H9 (cell line): ENCODE measurements at regions not wholly inside any gene's neighbourhood (a gene's known extent, or its start where the extent isn't known, plus 50 kb on each side); places are given as distances from the start of the nearest gene placed in this dataset.

Experiments used
- DNase-seq: peaks from one replicate; pipeline ENCODE4 v3.0.0-alpha.2; 2017
- H2AFZ ChIP-seq: one replicate; pipeline ENCODE4 v1.6.1; 2013; ENCODE audit warnings: mild to moderate bottlenecking, low read length, control low read depth, moderate library complexity
- H2AK5ac ChIP-seq: 2 replicates; pipeline ENCODE4 v1.6.1; 2013; ENCODE audit warnings: low read length, control low read depth, mixed read lengths; ENCODE audit not compliant: insufficient read length
- H2BK120ac ChIP-seq: one replicate; pipeline ENCODE4 v1.6.1; 2013; ENCODE audit warnings: low read depth, mild to moderate bottlenecking, low read length, control low read depth, inconsistent platforms; ENCODE audit not compliant: poor library complexity, severe bottlenecking
- H2BK12ac ChIP-seq: 2 replicates; pipeline ENCODE4 v1.6.1; 2013; ENCODE audit warnings: low read length, control low read depth, mixed read lengths, low read depth; ENCODE audit not compliant: insufficient read length
- H2BK15ac ChIP-seq: 2 replicates; pipeline ENCODE4 v1.6.1; 2013; ENCODE audit warnings: low read depth, low read length, control low read depth
- H2BK20ac ChIP-seq: one replicate; pipeline ENCODE4 v1.6.1; 2013; ENCODE audit warnings: low read depth, mild to moderate bottlenecking, low read length, control low read depth, inconsistent platforms; ENCODE audit not compliant: poor library complexity, severe bottlenecking
- H2BK5ac ChIP-seq: 2 replicates; pipeline ENCODE4 v1.6.1; 2013; ENCODE audit warnings: low read length, control low read depth, mixed read lengths; ENCODE audit not compliant: insufficient read length
- H3K14ac ChIP-seq: 2 replicates; pipeline ENCODE4 v1.6.1; 2013; ENCODE audit warnings: low read length, control low read depth; ENCODE audit not compliant: insufficient read depth
- H3K18ac ChIP-seq: 2 replicates; pipeline ENCODE4 v1.6.1; 2013; ENCODE audit warnings: low read depth, mild to moderate bottlenecking, mixed read lengths, low read length, control low read depth; ENCODE audit not compliant: insufficient read length
- H3K23ac ChIP-seq: 2 replicates; pipeline ENCODE4 v1.6.1; 2013; ENCODE audit warnings: low read length, control low read depth, mixed read lengths, low read depth; ENCODE audit not compliant: insufficient read length
- H3K23me2 ChIP-seq: 2 replicates; pipeline ENCODE4 v1.6.1; 2013; ENCODE audit warnings: low read depth, mild to moderate bottlenecking, mixed read lengths, low read length, control low read depth; ENCODE audit not compliant: insufficient read length, poor library complexity, severe bottlenecking
- H3K27ac ChIP-seq: 2 replicates; pipeline ENCODE4 v1.5.1; 2013; ENCODE audit warnings: low read length, control low read depth, mixed read lengths, low read depth; ENCODE audit not compliant: insufficient read length
- H3K27me3 ChIP-seq: 2 replicates; pipeline ENCODE4 v1.6.1; 2013; ENCODE audit warnings: low read length, control low read depth, inconsistent platforms; ENCODE audit not compliant: insufficient read depth
- H3K4ac ChIP-seq: 2 replicates; pipeline ENCODE4 v1.6.1; 2013; ENCODE audit warnings: low read depth, mild to moderate bottlenecking, control low read depth, inconsistent platforms, low read length, moderate library complexity
- H3K4me1 ChIP-seq: 2 replicates; pipeline ENCODE4 v1.6.1; 2013; ENCODE audit warnings: low read length, control low read depth, inconsistent platforms; ENCODE audit not compliant: insufficient read depth
- H3K4me2 ChIP-seq: 2 replicates; pipeline ENCODE4 v1.6.1; 2013; ENCODE audit warnings: low read length, control low read depth, mixed read lengths; ENCODE audit not compliant: insufficient read length, insufficient read depth
- H3K56ac ChIP-seq: 2 replicates; pipeline ENCODE4 v1.6.1; 2013; ENCODE audit warnings: low read depth, mild to moderate bottlenecking, mixed read lengths, low read length, control low read depth; ENCODE audit not compliant: insufficient read length
- H3K79me1 ChIP-seq: 2 replicates; pipeline ENCODE4 v1.6.1; 2013; ENCODE audit warnings: low read depth, mild to moderate bottlenecking, moderate library complexity, low read length, control low read depth, inconsistent platforms; ENCODE audit not compliant: insufficient read depth, poor library complexity, severe bottlenecking
- H3K79me2 ChIP-seq: 2 replicates; pipeline ENCODE4 v1.6.1; 2013; ENCODE audit warnings: low read length, control low read depth, inconsistent platforms; ENCODE audit not compliant: insufficient read depth
- H3K9ac ChIP-seq: 2 replicates; pipeline ENCODE4 v1.6.1; 2013; ENCODE audit warnings: low read length, control low read depth, mixed read lengths; ENCODE audit not compliant: insufficient read length; ENCODE audit errors: extremely low read depth
- H3K9me3 ChIP-seq: one replicate; pipeline ENCODE4 v1.6.1; 2013; ENCODE audit warnings: low read depth, low read length, inconsistent platforms; ENCODE audit not compliant: control insufficient read depth
- H3T11ph ChIP-seq: one replicate; pipeline ENCODE4 v1.6.1; 2013; ENCODE audit warnings: mild to moderate bottlenecking, low read length, control low read depth, inconsistent platforms
- H4K20me1 ChIP-seq: one replicate; pipeline ENCODE4 v1.6.1; 2013; ENCODE audit not compliant: control insufficient read depth, insufficient read length, insufficient read depth
- H4K5ac ChIP-seq: 2 replicates; pipeline ENCODE4 v1.6.1; 2013; ENCODE audit warnings: low read depth, mild to moderate bottlenecking, mixed read lengths, low read length, control low read depth; ENCODE audit not compliant: insufficient read length
- H4K8ac ChIP-seq: replicated peaks from 2 replicates; pipeline ENCODE4 v1.6.1; 2013; ENCODE audit warnings: low read length, control low read depth, mixed read lengths, low read depth; ENCODE audit not compliant: insufficient read length
- H4K91ac ChIP-seq: 2 replicates; pipeline ENCODE4 v1.6.1; 2013; ENCODE audit warnings: low read depth, mild to moderate bottlenecking, moderate library complexity, mixed read lengths, low read length, control low read depth; ENCODE audit not compliant: insufficient read length
- H3K27ac Mint-ChIP-seq, 3 experiments: 2 replicates in 2 of 3; 3 replicates in 1 of 3; pipeline ENCODE4 v1.8.0; 2020 to 2021; ENCODE audit warnings: mixed read lengths in 3 of 3, mild to moderate bottlenecking in 1 of 3, moderate library complexity in 1 of 3
- H3K27me3 Mint-ChIP-seq: 2 replicates; pipeline ENCODE4 v1.8.0; 2021; ENCODE audit warnings: low read depth, mild to moderate bottlenecking, moderate library complexity, mixed read lengths
- H3K36me3 Mint-ChIP-seq, 3 experiments: 2 replicates in 2 of 3; 3 replicates in 1 of 3; pipeline ENCODE4 v1.8.0; 2020 to 2021; ENCODE audit warnings: low read depth in 3 of 3, mixed read lengths in 3 of 3; ENCODE audit not compliant: insufficient read depth in 1 of 3
- H3K4me1 Mint-ChIP-seq, 2 experiments: 2 replicates each; pipeline ENCODE4 v1.8.0; 2020; ENCODE audit warnings: mixed read lengths in 2 of 2
- H3K4me3 Mint-ChIP-seq, 2 experiments: 2 replicates in 1 of 2; 3 replicates in 1 of 2; pipeline ENCODE4 v1.8.0; 2020 to 2021; ENCODE audit warnings: mild to moderate bottlenecking in 2 of 2, mixed read lengths in 2 of 2, moderate library complexity in 1 of 2
- H3K9me3 Mint-ChIP-seq, 2 experiments: 2 replicates in 1 of 2; 3 replicates in 1 of 2; pipeline ENCODE4 v1.8.0; 2020; ENCODE audit warnings: mild to moderate bottlenecking in 2 of 2, mixed read lengths in 2 of 2, moderate library complexity in 1 of 2
- CTCF ChIP-seq: fragments of 200-600 bp; sonication (generic); conservative IDR thresholded peaks from 3 replicates; pipeline ENCODE4 v1.8.0; 2021; ENCODE audit warnings: antibody characterized with exemption, mild to moderate bottlenecking
- WGBS: extraction: QIAGEN DNeasy Blood & Tissue Kit; methylation state at CpG from one replicate; pipeline ENCODE4 v1.1.7; 2013; ENCODE audit warnings: missing lambda C conversion rate, low lambda C conversion rate, mixed read lengths; ENCODE audit not compliant: insufficient read length; ENCODE audit errors: extremely low coverage; 5-methylcytosine and 5-hydroxymethylcytosine counted together

- Histone ChIP-seq H2BK5ac (no peak overlapping the region), H4K8ac (no peak overlapping the region), H3K4me1 (no peaks in the 10 kb centered on the region), H3K14ac (no peak overlapping the region), H3K27me3 (no peaks in the 10 kb centered on the region), H2BK20ac (no peak overlapping the region), H2BK15ac (no peak overlapping the region), H3K56ac (no peak overlapping the region), H4K91ac (no peak overlapping the region), H3K9me3 (no peaks in the 10 kb centered on the region), H3K9ac (no peak overlapping the region), H3K4ac (no peak overlapping the region), H3K23me2 (no peaks in the 10 kb centered on the region), H2AFZ (no peak overlapping the region), H3T11ph (no peak overlapping the region), H2BK120ac (no peak overlapping the region), H3K79me1 (no peaks in the 10 kb centered on the region), H3K23ac (no peak overlapping the region), H4K5ac (no peak overlapping the region), H2AK5ac (no peak overlapping the region), H3K4me2 (no peak overlapping the region), H3K18ac (no peak overlapping the region), H2BK12ac (no peak overlapping the region), H3K27ac (no peak overlapping the region), H3K79me2 (no peaks in the 10 kb centered on the region), H4K20me1 (no peaks in the 10 kb centered on the region)
- no peaks in the 10 kb centered on the region for H3K4me1 Mint-ChIP-seq
- H3K9me3 Mint-ChIP-seq, result no peaks in the 10 kb centered on the region
- H3K27me3 Mint-ChIP-seq, result peaks cover 22% of the 10 kb centered on the region
- WGBS, result no CpG with 5 or more reads among the region's 6 CpGs
- no peak overlapping the region for H3K4me3 Mint-ChIP-seq
- no peak for TF ChIP-seq CTCF
- no peaks in the 10 kb centered on the region for H3K36me3 Mint-ChIP-seq
- DNase-seq, result no peak
- no peak overlapping the region for H3K27ac Mint-ChIP-seq
These were observed 350.3 kb downstream of the MTX2 start for GRCh38 chr2:176619504-176619903.
